ENCODE measurements at regions not wholly inside any gene's neighbourhood (a gene's known extent, or its start where the extent isn't known, plus 50 kb on each side); places are given as distances from the start of the nearest gene placed in this dataset.

- H3K4me3 Mint-ChIP-seq: no peak overlapping the region
- no peaks in the 10 kb centered on the region for H3K36me3 ChIP-seq (ENCODE audit: control insufficient read depth, insufficient read depth, low read length)
- TF ChIP-seq, protein P1, sequence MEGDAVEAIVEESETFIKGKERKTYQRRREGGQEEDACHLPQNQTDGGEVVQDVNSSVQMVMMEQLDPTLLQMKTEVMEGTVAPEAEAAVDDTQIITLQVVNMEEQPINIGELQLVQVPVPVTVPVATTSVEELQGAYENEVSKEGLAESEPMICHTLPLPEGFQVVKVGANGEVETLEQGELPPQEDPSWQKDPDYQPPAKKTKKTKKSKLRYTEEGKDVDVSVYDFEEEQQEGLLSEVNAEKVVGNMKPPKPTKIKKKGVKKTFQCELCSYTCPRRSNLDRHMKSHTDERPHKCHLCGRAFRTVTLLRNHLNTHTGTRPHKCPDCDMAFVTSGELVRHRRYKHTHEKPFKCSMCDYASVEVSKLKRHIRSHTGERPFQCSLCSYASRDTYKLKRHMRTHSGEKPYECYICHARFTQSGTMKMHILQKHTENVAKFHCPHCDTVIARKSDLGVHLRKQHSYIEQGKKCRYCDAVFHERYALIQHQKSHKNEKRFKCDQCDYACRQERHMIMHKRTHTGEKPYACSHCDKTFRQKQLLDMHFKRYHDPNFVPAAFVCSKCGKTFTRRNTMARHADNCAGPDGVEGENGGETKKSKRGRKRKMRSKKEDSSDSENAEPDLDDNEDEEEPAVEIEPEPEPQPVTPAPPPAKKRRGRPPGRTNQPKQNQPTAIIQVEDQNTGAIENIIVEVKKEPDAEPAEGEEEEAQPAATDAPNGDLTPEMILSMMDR (IDR thresholded peaks at IDR 0.05): no peak
- no peaks in the 10 kb centered on the region for H3K4me1 Mint-ChIP-seq
- DNase-seq (no peak), ATAC-seq (no peak)
- no peaks in the 10 kb centered on the region for H3K4me1 ChIP-seq (ENCODE audit: control insufficient read depth, insufficient read depth, low read length)
- H3K27ac ChIP-seq (ENCODE audit: low read length): no peak overlapping the region
- H3K4me3 ChIP-seq (ENCODE audit: low read length): no peak overlapping the region
- intact Hi-C loops (cut with micrococcal nuclease): no loop called here
- H3K27ac Mint-ChIP-seq: no peak overlapping the region
- H3K36me3 Mint-ChIP-seq: peaks cover 9% of the 10 kb centered on the region
- no peaks in the 10 kb centered on the region for H3K27me3 ChIP-seq (ENCODE audit: control insufficient read depth, insufficient read depth, low read length)
- 92% methylated on average over 5 of the region's 5 CpGs for WGBS (ENCODE audit: insufficient coverage)
- peaks cover 3% of the 10 kb centered on the region for H3K9me3 ChIP-seq (ENCODE audit: control insufficient read depth, insufficient read depth, low read length)
- peaks cover 14 to 30% of the 10 kb centered on the region in 2 donors for H3K9me3 Mint-ChIP-seq
- H3K27me3 Mint-ChIP-seq (ENCODE audit: low read depth in 2 of 2): no peaks in the 10 kb centered on the region
These were observed 378.7 kb upstream of the CNTN6 start for GRCh38 chr3:713947-714620.

- TF ChIP-seq, protein P1 (IDR thresholded peaks at IDR 0.05): no peak
- ATAC-seq: no peak
- Mint-ChIP-seq H3K36me3 (peaks cover 9% of the 10 kb centered on the region), H3K4me3 (no peak overlapping the region), H3K4me1 (no peaks in the 10 kb centered on the region), H3K9me3 (peaks cover 16 to 36% of the 10 kb centered on the region in 2 donors), H3K27me3 (ENCODE audit: low read depth in 2 of 2) (no peaks in the 10 kb centered on the region), H3K27ac (no peak overlapping the region)
- 100% methylated on average over 1 of the region's 1 CpG for WGBS (ENCODE audit: insufficient coverage)
- no peak for DNase-seq
- Histone ChIP-seq H3K4me1 (ENCODE audit: control insufficient read depth, insufficient read depth, low read length) (no peaks in the 10 kb centered on the region), H3K9me3 (ENCODE audit: control insufficient read depth, insufficient read depth, low read length) (no peaks in the 10 kb centered on the region), H3K4me3 (ENCODE audit: low read length) (no peak overlapping the region), H3K27ac (ENCODE audit: low read length) (no peak overlapping the region), H3K36me3 (ENCODE audit: control insufficient read depth, insufficient read depth, low read length) (no peaks in the 10 kb centered on the region), H3K27me3 (ENCODE audit: control insufficient read depth, insufficient read depth, low read length) (no peaks in the 10 kb centered on the region)
- intact Hi-C loops (cut with micrococcal nuclease): no loop called here
These were observed 371.7 kb upstream of the CNTN6 start for GRCh38 chr3:721086-721485.

DNA sequence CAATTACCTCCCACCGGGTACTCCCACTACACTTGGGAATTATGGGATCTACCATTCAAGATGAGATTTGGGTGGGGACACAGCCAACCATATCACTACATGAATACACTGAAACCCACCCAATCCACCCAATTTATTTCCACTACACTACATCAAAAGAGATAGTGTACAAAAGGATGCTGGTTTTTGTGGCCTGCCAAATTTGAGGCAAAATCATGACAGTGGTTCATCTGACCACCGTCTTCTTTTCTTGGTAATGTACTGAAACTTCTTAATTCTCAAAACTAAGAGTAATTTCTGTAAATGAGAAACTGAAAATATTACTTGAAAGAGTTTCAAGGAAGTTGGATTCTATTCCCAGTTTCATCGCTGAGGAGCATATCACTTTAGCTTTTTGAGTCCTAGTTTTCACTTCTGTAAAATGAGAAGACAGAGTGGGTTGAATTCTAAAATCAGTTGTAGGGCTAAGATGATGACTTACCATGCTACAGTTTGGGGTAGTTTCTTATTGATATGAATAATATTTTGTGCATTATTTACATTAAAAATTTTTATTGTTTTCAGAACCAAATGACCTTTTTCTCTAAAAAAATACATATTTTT, 360.4 kb upstream of the CNTN6 start:
- H3K27ac Mint-ChIP-seq: no peak overlapping the region
- intact Hi-C loops (cut with micrococcal nuclease): no loop called here

More for the DNA sequence above, 360.4 kb upstream of the CNTN6 start:
- H3K36me3 Mint-ChIP-seq: peaks cover 12% of the 10 kb centered on the region
- Histone ChIP-seq H3K4me1 (ENCODE audit: control insufficient read depth, insufficient read depth, low read length) (no peaks in the 10 kb centered on the region), H3K9me3 (ENCODE audit: control insufficient read depth, insufficient read depth, low read length) (peaks cover 3% of the 10 kb centered on the region), H3K4me3 (ENCODE audit: low read length) (no peak overlapping the region), H3K27ac (ENCODE audit: low read length) (no peak overlapping the region), H3K36me3 (ENCODE audit: control insufficient read depth, insufficient read depth, low read length) (no peaks in the 10 kb centered on the region), H3K27me3 (ENCODE audit: control insufficient read depth, insufficient read depth, low read length) (no peaks in the 10 kb centered on the region)
- ATAC-seq: no peak
- H3K4me3 Mint-ChIP-seq: no peak overlapping the region
- WGBS (ENCODE audit: insufficient coverage): 86% methylated on average over 3 of the region's 3 CpGs
- H3K27me3 Mint-ChIP-seq (ENCODE audit: low read depth in 2 of 2): no peaks in the 10 kb centered on the region
- H3K9me3 Mint-ChIP-seq: peaks cover 17 to 36% of the 10 kb centered on the region in 2 donors
- no peaks in the 10 kb centered on the region for H3K4me1 Mint-ChIP-seq
- DNase-seq: no peak
- TF ChIP-seq, protein P1 (IDR thresholded peaks at IDR 0.05): no peak

Measured in natural killer cell (primary cell).